ENCODE measurements at regions not wholly inside any gene's neighbourhood (a gene's known extent, or its start where the extent isn't known, plus 50 kb on each side); places are given as distances from the start of the nearest gene placed in this dataset.

DNA sequence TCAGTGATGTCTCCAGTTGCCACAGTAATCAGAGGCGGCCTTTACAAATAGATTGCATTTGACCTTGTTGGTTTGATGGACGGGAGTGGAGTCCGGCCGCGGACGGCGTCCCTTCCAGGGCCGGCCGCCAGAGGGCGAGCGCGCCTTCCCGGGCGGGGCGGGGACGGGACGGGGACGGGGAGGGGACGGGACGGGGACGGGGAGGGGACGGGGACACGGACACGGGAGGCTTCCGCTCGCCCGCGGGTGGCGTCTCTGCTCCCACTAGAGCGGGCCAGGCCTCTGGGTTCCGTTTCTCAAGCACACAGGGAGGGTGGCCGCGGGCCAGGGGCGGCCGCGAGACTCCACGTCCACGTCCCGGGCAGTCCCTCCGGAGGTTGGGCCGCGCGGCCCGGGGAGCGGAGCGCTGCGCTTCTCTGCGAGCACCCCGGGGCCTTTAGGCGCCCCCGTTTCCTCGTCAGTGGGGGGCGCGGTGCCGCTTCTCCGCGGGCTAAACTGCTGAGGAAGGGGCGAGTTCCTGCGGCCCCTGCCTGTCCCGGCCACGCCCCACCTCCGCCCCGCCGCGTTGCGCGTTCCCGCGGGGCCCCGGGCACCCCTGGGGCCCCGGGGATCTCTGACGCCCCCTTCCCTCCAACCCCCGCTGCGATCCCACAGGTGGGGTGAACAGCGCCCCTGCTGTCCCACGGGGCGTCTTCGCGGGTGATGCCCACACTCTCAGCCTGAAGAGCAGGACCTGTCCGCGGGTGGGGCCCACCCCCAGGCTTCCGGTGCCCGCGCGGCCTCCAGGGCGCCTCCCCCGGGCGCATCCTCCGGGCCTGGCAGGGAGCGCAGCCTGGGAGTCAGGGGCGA is 84.2 kb upstream of the MKI67 start:
- TF ChIP-seq, protein P1, sequence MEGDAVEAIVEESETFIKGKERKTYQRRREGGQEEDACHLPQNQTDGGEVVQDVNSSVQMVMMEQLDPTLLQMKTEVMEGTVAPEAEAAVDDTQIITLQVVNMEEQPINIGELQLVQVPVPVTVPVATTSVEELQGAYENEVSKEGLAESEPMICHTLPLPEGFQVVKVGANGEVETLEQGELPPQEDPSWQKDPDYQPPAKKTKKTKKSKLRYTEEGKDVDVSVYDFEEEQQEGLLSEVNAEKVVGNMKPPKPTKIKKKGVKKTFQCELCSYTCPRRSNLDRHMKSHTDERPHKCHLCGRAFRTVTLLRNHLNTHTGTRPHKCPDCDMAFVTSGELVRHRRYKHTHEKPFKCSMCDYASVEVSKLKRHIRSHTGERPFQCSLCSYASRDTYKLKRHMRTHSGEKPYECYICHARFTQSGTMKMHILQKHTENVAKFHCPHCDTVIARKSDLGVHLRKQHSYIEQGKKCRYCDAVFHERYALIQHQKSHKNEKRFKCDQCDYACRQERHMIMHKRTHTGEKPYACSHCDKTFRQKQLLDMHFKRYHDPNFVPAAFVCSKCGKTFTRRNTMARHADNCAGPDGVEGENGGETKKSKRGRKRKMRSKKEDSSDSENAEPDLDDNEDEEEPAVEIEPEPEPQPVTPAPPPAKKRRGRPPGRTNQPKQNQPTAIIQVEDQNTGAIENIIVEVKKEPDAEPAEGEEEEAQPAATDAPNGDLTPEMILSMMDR (IDR thresholded peaks at IDR 0.05; ENCODE audit: borderline replicate concordance, extremely low read depth, low read length, poor library complexity, severe bottlenecking), result peak; percentile 6
- TF ChIP-seq EZH2 (IDR thresholded peaks at IDR 0.05; ENCODE audit: borderline replicate concordance, low read depth, low read length, severe bottlenecking), result no peak
